HL-60/S4 (cell line): ENCODE measurements at regions not wholly inside any gene's neighbourhood (a gene's known extent, or its start where the extent isn't known, plus 50 kb on each side); places are given as distances from the start of the nearest gene placed in this dataset.
"Not testable (repeated sequence)": the region's sequence is repeated elsewhere in the genome, so short reads cannot be mapped to it uniquely, and the experiment has no call there.

Experiments
- in situ Hi-C: fragments of 300-500 bp; cut with MboI; formaldehyde crosslinking; loops from 2 replicates; pipeline ENCODE4 v1.14.3; 2022; ENCODE audit warnings: low sequenced_read_pairs

- in situ Hi-C loops, result no loop called here
Measured at GRCh38 chr10:120108916-120109315, 216.4 kb downstream of the SEC23IP start.

- in situ Hi-C loops, result not testable (repeated sequence)
Measured at GRCh38 chr10:120109725-120110124, 217.2 kb downstream of the SEC23IP start.

- in situ Hi-C loops, result no loop called here
Measured at GRCh38 chr10:120110196-120110595, 217.7 kb downstream of the SEC23IP start.

- in situ Hi-C loops, result no loop called here
Measured at GRCh38 chr10:120111628-120112027, 219.1 kb downstream of the SEC23IP start.

GRCh38 chr10:120112809-120113208 lies 220.3 kb downstream of the SEC23IP start:
- in situ Hi-C loops, result no loop called here

GRCh38 chr10:120115959-120116358 lies 223.4 kb downstream of the SEC23IP start:
- in situ Hi-C loops, result no loop called here

GRCh38 chr10:120121768-120122167 lies 229.2 kb downstream of the SEC23IP start:
- in situ Hi-C loops, result no loop called here

- in situ Hi-C loops, result no loop called here
Measured at GRCh38 chr10:120131183-120131582, 238.7 kb downstream of the SEC23IP start.

GRCh38 chr10:120132811-120133210 lies 240.3 kb downstream of the SEC23IP start:
- in situ Hi-C loops, result no loop called here

- in situ Hi-C loops, result no loop called here
Measured at GRCh38 chr10:120138689-120139088, 246.2 kb downstream of the SEC23IP start.

GRCh38 chr10:120145107-120145506 lies 252.6 kb downstream of the SEC23IP start:
- in situ Hi-C loops, result no loop called here

GRCh38 chr10:120156614-120157274 lies 264.2 kb downstream of the SEC23IP start:
- in situ Hi-C loops, result no loop called here

GRCh38 chr10:120161111-120161510 lies 268.6 kb downstream of the SEC23IP start:
- in situ Hi-C loops, result no loop called here

- in situ Hi-C loops, result no loop called here
Measured at GRCh38 chr10:120162471-120162870, 269.9 kb downstream of the SEC23IP start.

- in situ Hi-C loops, result no loop called here
Measured at GRCh38 chr10:120172356-120172755, 279.8 kb downstream of the SEC23IP start.

- in situ Hi-C loops, result no loop called here
Measured at GRCh38 chr10:120174491-120174890, 282.0 kb downstream of the SEC23IP start.

- in situ Hi-C loops, result no loop called here
Measured at GRCh38 chr10:120177330-120177729, 279.7 kb upstream of the PLPP4 start.

- in situ Hi-C loops, result no loop called here
Measured at GRCh38 chr10:120180160-120180559, 276.9 kb upstream of the PLPP4 start.

GRCh38 chr10:120181154-120181553 lies 275.9 kb upstream of the PLPP4 start:
- in situ Hi-C loops, result no loop called here

GRCh38 chr10:120182431-120182830 lies 274.6 kb upstream of the PLPP4 start:
- in situ Hi-C loops, result no loop called here

- in situ Hi-C loops, result no loop called here
Measured at GRCh38 chr10:120183546-120183945, 273.5 kb upstream of the PLPP4 start.

- in situ Hi-C loops, result no loop called here
Measured at GRCh38 chr10:120184547-120185337, 272.3 kb upstream of the PLPP4 start.
